Gastrocnemius medialis (tissue), 4 donors: ENCODE measurements at regions not wholly inside any gene's neighbourhood (a gene's known extent, or its start where the extent isn't known, plus 50 kb on each side); places are given as distances from the start of the nearest gene placed in this dataset.

Source experiments
- ATAC-seq, 2 donors: fragments of 150-250 bp; one replicate each; pipeline ENCODE4 v1.9.1; 2016
- DNase-seq, 2 donors: peaks; one replicate each; pipeline ENCODE4 v3.0.0-alpha.2; 2019
- H3K27ac ChIP-seq, 4 donors: fragments of 200-600 bp; sonication (generic); 1 replicate in 1 of 4; 2 replicates in 3 of 4; pipeline ENCODE4 v1.5.1; 2016 to 2018; ENCODE audit warnings: mild to moderate bottlenecking in 2 of 4, moderate library complexity in 1 of 4
- H3K27me3 ChIP-seq, 3 donors: fragments of 200-600 bp; sonication (generic) in 2 of 3; 1 replicate in 1 of 3; 2 replicates in 2 of 3; pipeline versions ENCODE4 v1.5.1 to v1.6.0; 2016 to 2019; ENCODE audit warnings: mild to moderate bottlenecking in 1 of 3, moderate library complexity in 1 of 3
- H3K36me3 ChIP-seq, 2 donors: fragments of 200-600 bp; sonication (generic) in 1 of 2; one replicate each; pipeline ENCODE4 v1.5.1; 2017 to 2018
- H3K4me1 ChIP-seq, 2 donors: fragments of 200-600 bp; sonication (generic) in 1 of 2; one replicate each; pipeline ENCODE4 v1.5.1; 2016 to 2017; ENCODE audit warnings: mild to moderate bottlenecking in 2 of 2
- H3K4me3 ChIP-seq, 4 donors: fragments of 200-600 bp; sonication (generic) in 3 of 4; 1 replicate in 1 of 4; 2 replicates in 3 of 4; pipeline ENCODE4 v1.5.1; 2016 to 2019; ENCODE audit warnings: mild to moderate bottlenecking in 2 of 4
- H3K9me3 ChIP-seq, 3 donors: fragments of 200-600 bp; sonication (generic) in 2 of 3; 1 replicate in 1 of 3; 2 replicates in 2 of 3; pipeline ENCODE4 v1.5.1; 2016 to 2019
- POLR2A ChIP-seq, 2 donors: fragments of 450-650 bp; IDR thresholded peaks; one replicate each; pipeline ENCODE4 v1.6.1; 2017; ENCODE audit warnings: antibody characterized with exemption in 2 of 2, mild to moderate bottlenecking in 2 of 2, moderate library complexity in 2 of 2
- in situ Hi-C, 4 donors: fragments of 200-750 bp; cut with MboI; loops; one replicate each; pipeline versions ENCODE4 v1.15.0 to v1.8.0; 2017; ENCODE audit warnings: low sequenced_read_pairs in 4 of 4
- intact Hi-C: fragments of 100-400 bp; cut with DNase I; formaldehyde crosslinking; loops from one replicate; pipeline ENCODE4 v1.15.1; 2023; ENCODE audit warnings: low total_unique reads
- TF ChIP-seq, protein P1 (sequence below), 5 experiments: fragments of 450-650 bp in 3 of 5; fragments of 200-600 bp in 2 of 5; sonication (generic) in 2 of 5; IDR thresholded peaks in 4 of 5; conservative IDR thresholded peaks in 1 of 5; 1 replicate in 4 of 5; 2 replicates in 1 of 5; pipeline ENCODE4 v1.5.1; 2016 to 2019; ENCODE audit warnings: antibody characterized with exemption in 5 of 5, mild to moderate bottlenecking in 3 of 5, moderate library complexity in 3 of 5

GRCh38 chr2:103008586-103008985, 246.8 kb downstream of the TMEM182 start:
- intact Hi-C loops = no loop called here
- TF ChIP-seq, protein P1, sequence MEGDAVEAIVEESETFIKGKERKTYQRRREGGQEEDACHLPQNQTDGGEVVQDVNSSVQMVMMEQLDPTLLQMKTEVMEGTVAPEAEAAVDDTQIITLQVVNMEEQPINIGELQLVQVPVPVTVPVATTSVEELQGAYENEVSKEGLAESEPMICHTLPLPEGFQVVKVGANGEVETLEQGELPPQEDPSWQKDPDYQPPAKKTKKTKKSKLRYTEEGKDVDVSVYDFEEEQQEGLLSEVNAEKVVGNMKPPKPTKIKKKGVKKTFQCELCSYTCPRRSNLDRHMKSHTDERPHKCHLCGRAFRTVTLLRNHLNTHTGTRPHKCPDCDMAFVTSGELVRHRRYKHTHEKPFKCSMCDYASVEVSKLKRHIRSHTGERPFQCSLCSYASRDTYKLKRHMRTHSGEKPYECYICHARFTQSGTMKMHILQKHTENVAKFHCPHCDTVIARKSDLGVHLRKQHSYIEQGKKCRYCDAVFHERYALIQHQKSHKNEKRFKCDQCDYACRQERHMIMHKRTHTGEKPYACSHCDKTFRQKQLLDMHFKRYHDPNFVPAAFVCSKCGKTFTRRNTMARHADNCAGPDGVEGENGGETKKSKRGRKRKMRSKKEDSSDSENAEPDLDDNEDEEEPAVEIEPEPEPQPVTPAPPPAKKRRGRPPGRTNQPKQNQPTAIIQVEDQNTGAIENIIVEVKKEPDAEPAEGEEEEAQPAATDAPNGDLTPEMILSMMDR (IDR thresholded peaks at IDR 0.05 in 4 of 5, conservative IDR thresholded peaks at IDR 0.05 in 1 of 5) = no peak
- no peak for TF ChIP-seq POLR2A (IDR thresholded peaks at IDR 0.05)
- Histone ChIP-seq H3K27me3 (no peaks in the 10 kb centered on the region), H3K36me3 (no peaks in the 10 kb centered on the region), H3K4me3 (no peak overlapping the region), H3K4me1 (peaks cover 8 to 13% of the 10 kb centered on the region in 2 donors), H3K9me3 (no peaks in the 10 kb centered on the region), H3K27ac (no peak overlapping the region)
- ATAC-seq (no peak), DNase-seq (no peak)
- in situ Hi-C loops = no loop called here

DNA sequence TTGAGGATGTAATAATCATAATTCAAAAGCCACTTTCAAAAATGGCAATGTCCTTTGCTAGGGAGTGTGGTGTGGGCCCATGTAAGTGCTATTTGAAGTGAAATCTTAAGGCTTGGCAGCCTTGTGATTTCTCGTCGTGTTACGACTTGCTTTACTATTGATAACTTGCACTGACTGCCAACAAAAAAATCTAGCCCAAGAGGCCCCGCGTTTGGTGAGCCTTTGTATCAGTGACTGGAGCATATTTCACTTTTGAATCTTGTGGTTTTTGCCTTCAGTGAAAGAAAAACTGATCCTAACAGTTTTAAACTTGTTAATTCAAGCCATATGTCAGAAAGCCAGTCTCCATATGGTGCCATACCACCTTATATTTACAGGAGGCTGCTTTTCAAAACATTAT, 248.0 kb downstream of the TMEM182 start:
- ATAC-seq (no peak), DNase-seq (no peak)
- H3K9me3 ChIP-seq = no peaks in the 10 kb centered on the region
- no peaks in the 10 kb centered on the region for H3K27me3 ChIP-seq
- TF ChIP-seq POLR2A (IDR thresholded peaks at IDR 0.05) = no peak
- TF ChIP-seq, protein P1 (IDR thresholded peaks at IDR 0.05 in 4 of 5, conservative IDR thresholded peaks at IDR 0.05 in 1 of 5) = no peak
- in situ Hi-C loops = no loop called here
- no peak overlapping the region for H3K27ac ChIP-seq
- H3K4me1 ChIP-seq = peaks cover 0 to under 1% of the 10 kb centered on the region in 2 donors
- intact Hi-C loops = no loop called here
- H3K36me3 ChIP-seq = no peaks in the 10 kb centered on the region
- no peak overlapping the region for H3K4me3 ChIP-seq

DNA sequence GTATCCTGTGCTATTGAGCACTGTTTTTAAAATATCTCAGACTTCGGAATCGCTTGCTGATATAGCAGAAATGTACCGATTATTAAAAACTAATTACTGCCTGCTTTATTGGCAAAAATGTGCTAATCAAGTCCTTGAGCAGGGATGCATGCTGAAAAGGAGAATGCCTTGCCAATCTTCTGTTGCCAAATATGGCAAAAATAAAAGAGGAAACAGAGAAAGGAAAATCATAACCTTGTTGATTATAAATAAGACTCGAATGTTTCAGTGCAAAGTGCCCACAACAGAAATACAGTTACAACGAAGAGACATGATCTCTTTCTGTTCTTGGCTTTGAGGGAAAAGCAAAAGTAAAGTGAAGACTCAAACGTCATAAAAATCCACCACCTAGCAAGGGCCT, 248.5 kb downstream of the TMEM182 start:
- H3K27ac ChIP-seq = no peak overlapping the region
- H3K27me3 ChIP-seq = no peaks in the 10 kb centered on the region
- H3K9me3 ChIP-seq = no peaks in the 10 kb centered on the region
- H3K4me3 ChIP-seq = no peak overlapping the region
- in situ Hi-C loops = no loop called here
- intact Hi-C loops = no loop called here
- DNase-seq (no peak), ATAC-seq (no peak)
- H3K36me3 ChIP-seq = no peaks in the 10 kb centered on the region
- no peaks in the 10 kb centered on the region for H3K4me1 ChIP-seq
- TF ChIP-seq, protein P1 (IDR thresholded peaks at IDR 0.05 in 4 of 5, conservative IDR thresholded peaks at IDR 0.05 in 1 of 5) = no peak
- TF ChIP-seq POLR2A (IDR thresholded peaks at IDR 0.05) = no peak

DNA sequence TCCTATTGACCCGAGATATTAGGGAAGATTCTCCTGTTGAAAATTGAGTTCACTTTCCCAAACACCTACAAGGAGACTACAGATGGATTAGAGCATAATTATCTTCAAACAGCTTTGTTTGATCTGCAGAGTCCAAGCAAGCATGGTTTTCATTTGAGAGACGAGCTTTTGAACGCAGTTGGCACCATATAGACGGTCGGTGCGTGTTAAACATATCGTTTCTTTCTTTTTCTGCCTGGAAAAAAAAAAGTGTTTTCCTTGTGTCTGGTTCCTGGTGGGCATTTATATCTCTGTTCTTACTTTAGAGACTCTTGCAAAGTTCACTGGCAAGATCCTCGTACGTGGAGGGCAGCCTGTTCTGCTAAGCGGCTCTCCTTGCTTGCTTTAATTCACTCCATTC, 248.9 kb downstream of the TMEM182 start:
- no peak for TF ChIP-seq POLR2A (IDR thresholded peaks at IDR 0.05)
- TF ChIP-seq, protein P1 (IDR thresholded peaks at IDR 0.05 in 4 of 5, conservative IDR thresholded peaks at IDR 0.05 in 1 of 5) = no peak
- Histone ChIP-seq H3K27ac (no peak overlapping the region), H3K4me1 (no peaks in the 10 kb centered on the region), H3K4me3 (no peak overlapping the region), H3K27me3 (no peaks in the 10 kb centered on the region), H3K9me3 (no peaks in the 10 kb centered on the region), H3K36me3 (no peaks in the 10 kb centered on the region)
- intact Hi-C loops = no loop called here
- DNase-seq = no peak
- in situ Hi-C loops = no loop called here
- no peak for ATAC-seq

GRCh38 chr2:103012590-103012989, 250.8 kb downstream of the TMEM182 start:
- no peak for ATAC-seq
- in situ Hi-C loops (no loop called here), intact Hi-C loops (no loop called here)
- Histone ChIP-seq H3K36me3 (no peaks in the 10 kb centered on the region), H3K27ac (no peak overlapping the region), H3K27me3 (no peaks in the 10 kb centered on the region), H3K4me3 (no peak overlapping the region), H3K4me1 (no peaks in the 10 kb centered on the region), H3K9me3 (no peaks in the 10 kb centered on the region)
- no peak for TF ChIP-seq POLR2A (IDR thresholded peaks at IDR 0.05)
- TF ChIP-seq, protein P1 (IDR thresholded peaks at IDR 0.05 in 4 of 5, conservative IDR thresholded peaks at IDR 0.05 in 1 of 5) = no peak
- no peak for DNase-seq
